RWPE1 (cell line): ENCODE measurements at regions not wholly inside any gene's neighbourhood (a gene's known extent, or its start where the extent isn't known, plus 50 kb on each side); places are given as distances from the start of the nearest gene placed in this dataset.

Experiments
- CTCF ChIA-PET: fragments of 350-600 bp; sonication (Branson Sonifier 250); formaldehyde crosslinking; extraction: SDS; loops from one replicate; lab custom pipeline; 2021; lab: Yijun Ruan, JAX
- POLR2A ChIA-PET: fragments of 400-600 bp; formaldehyde crosslinking; extraction: SDS; loops from one replicate; lab custom pipeline; 2020; ENCODE audit warnings: antibody characterized with exemption; ENCODE audit not compliant: low non-redundant PET; lab: Yijun Ruan, JAX
- DNase-seq: peaks from one replicate; pipeline ENCODE4 v3.0.0; 2012; ENCODE audit warnings: low spot score
- H3K27ac ChIP-seq: fragments of 450-650 bp; 2 replicates; pipeline ENCODE4 v1.5.1; 2017
- CTCF ChIP-seq: fragments of 450-650 bp; conservative IDR thresholded peaks from 2 replicates; pipeline ENCODE4 v1.5.1; 2017; ENCODE audit warnings: low read depth, mild to moderate bottlenecking

GRCh38 chr11:127217452-127218274 is 217.1 kb upstream of the KIRREL3 start:
- no peak for TF ChIP-seq CTCF
- ChIA-PET CTCF (no interaction called here), POLR2A (no interaction called here)
- no peak overlapping the region for H3K27ac ChIP-seq
- no peak for DNase-seq

- ChIA-PET CTCF (no interaction called here), POLR2A (no interaction called here)
- DNase-seq, result no peak
These were observed 205.2 kb upstream of the KIRREL3 start for GRCh38 chr11:127205688-127206217.

GRCh38 chr11:127203490-127203889 is 202.9 kb upstream of the KIRREL3 start:
- no peak overlapping the region for H3K27ac ChIP-seq
- CTCF ChIA-PET, result no interaction called here
- no peak for DNase-seq
- TF ChIP-seq CTCF, result no peak
- POLR2A ChIA-PET, result no interaction called here

More at GRCh38 chr11:127205688-127206217, 205.2 kb upstream of the KIRREL3 start:
- no peak for TF ChIP-seq CTCF
- no peak overlapping the region for H3K27ac ChIP-seq

GRCh38 chr11:127202105-127202504 is 201.5 kb upstream of the KIRREL3 start:
- ChIA-PET POLR2A (no interaction called here), CTCF (no interaction called here)
- no peak for TF ChIP-seq CTCF
- H3K27ac ChIP-seq, result no peak overlapping the region
- DNase-seq, result no peak

GRCh38 chr11:127199306-127199801 is 198.8 kb upstream of the KIRREL3 start:
- no peak for TF ChIP-seq CTCF
- ChIA-PET CTCF (no interaction called here), POLR2A (no interaction called here)
- no peak for DNase-seq
- H3K27ac ChIP-seq, result no peak overlapping the region

- DNase-seq, result no peak
- no peak overlapping the region for H3K27ac ChIP-seq
- ChIA-PET POLR2A (no interaction called here), CTCF (interaction anchor here (0.6 kb wide), 1 partner anchor 30 kb away, joined by 3 read pairs; no protein-coding TSS in a partner anchor)
- TF ChIP-seq CTCF, result no peak
These were observed 195.0 kb upstream of the KIRREL3 start for GRCh38 chr11:127195501-127196120.
